Nephron (organoid): ENCODE measurements at regions not wholly inside any gene's neighbourhood (a gene's known extent, or its start where the extent isn't known, plus 50 kb on each side); places are given as distances from the start of the nearest gene placed in this dataset.

Source experiments
- H3K27ac Mint-ChIP-seq, 3 experiments: 2 replicates each; pipeline ENCODE4 v1.8.0; 2020; ENCODE audit warnings: mixed read lengths in 3 of 3, mild to moderate bottlenecking in 2 of 3, moderate library complexity in 1 of 3
- H3K27me3 Mint-ChIP-seq: 2 replicates; pipeline ENCODE4 v1.8.0; 2021; ENCODE audit warnings: low read depth, mild to moderate bottlenecking, moderate library complexity, mixed read lengths
- H3K36me3 Mint-ChIP-seq: 2 replicates; pipeline ENCODE4 v1.8.0; 2020; ENCODE audit warnings: low read depth, mixed read lengths
- H3K4me1 Mint-ChIP-seq: 2 replicates; pipeline ENCODE4 v1.8.0; 2020; ENCODE audit warnings: mixed read lengths
- H3K4me3 Mint-ChIP-seq, 3 experiments: 2 replicates each; pipeline ENCODE4 v1.8.0; 2020; ENCODE audit warnings: mild to moderate bottlenecking in 3 of 3, mixed read lengths in 3 of 3, moderate library complexity in 2 of 3
- H3K9me3 Mint-ChIP-seq: 2 replicates; pipeline ENCODE4 v1.8.0; 2020; ENCODE audit warnings: mixed read lengths
- CTCF ChIP-seq, 3 experiments: fragments of 200-600 bp; sonication (generic); IDR thresholded peaks; one replicate each; pipeline ENCODE4 v1.5.0; 2021; ENCODE audit warnings: antibody characterized with exemption in 3 of 3; ENCODE audit not compliant: unreplicated experiment in 3 of 3

- peaks cover 7% of the 10 kb centered on the region for H3K4me1 Mint-ChIP-seq
- peaks cover 2% of the 10 kb centered on the region for H3K9me3 Mint-ChIP-seq
- no peak overlapping the region for H3K27ac Mint-ChIP-seq
- H3K4me3 Mint-ChIP-seq, result no peak overlapping the region
- TF ChIP-seq CTCF (IDR thresholded peaks at IDR 0.05; ENCODE audit: unreplicated experiment in 3 of 3), result no peak
- H3K27me3 Mint-ChIP-seq, result no peaks in the 10 kb centered on the region
- H3K36me3 Mint-ChIP-seq, result no peaks in the 10 kb centered on the region
Measured at GRCh38 chr7:135834266-135834665, 85.7 kb upstream of the FAM180A start.

GRCh38 chr7:135833642-135834041 lies 85.0 kb upstream of the FAM180A start:
- Mint-ChIP-seq H3K27me3 (no peaks in the 10 kb centered on the region), H3K27ac (no peak overlapping the region), H3K36me3 (no peaks in the 10 kb centered on the region), H3K4me1 (peaks cover 12% of the 10 kb centered on the region), H3K9me3 (peaks cover 2% of the 10 kb centered on the region), H3K4me3 (no peak overlapping the region)
- TF ChIP-seq CTCF (IDR thresholded peaks at IDR 0.05; ENCODE audit: unreplicated experiment in 3 of 3), result no peak

GRCh38 chr7:135831455-135832195 lies 83.0 kb upstream of the FAM180A start:
- peaks cover 12% of the 10 kb centered on the region for H3K4me1 Mint-ChIP-seq
- H3K36me3 Mint-ChIP-seq, result no peaks in the 10 kb centered on the region
- peaks cover under 1% of the 10 kb centered on the region for H3K27me3 Mint-ChIP-seq

GRCh38 chr7:135828604-135829003 lies 80.0 kb upstream of the FAM180A start:
- peaks cover 16% of the 10 kb centered on the region for H3K4me1 Mint-ChIP-seq
- H3K4me3 Mint-ChIP-seq, result no peak overlapping the region
- H3K27me3 Mint-ChIP-seq, result peaks cover 18% of the 10 kb centered on the region
- H3K27ac Mint-ChIP-seq, result no peak overlapping the region
- no peaks in the 10 kb centered on the region for H3K36me3 Mint-ChIP-seq
- H3K9me3 Mint-ChIP-seq, result no peaks in the 10 kb centered on the region
- TF ChIP-seq CTCF (IDR thresholded peaks at IDR 0.05; ENCODE audit: unreplicated experiment in 3 of 3), result no peak

More at GRCh38 chr7:135831455-135832195, 83.0 kb upstream of the FAM180A start:
- Mint-ChIP-seq H3K27ac (no peak overlapping the region), H3K4me3 (no peak overlapping the region), H3K9me3 (peaks cover 2% of the 10 kb centered on the region)
- TF ChIP-seq CTCF (IDR thresholded peaks at IDR 0.05; ENCODE audit: unreplicated experiment in 3 of 3), result no peak

- Mint-ChIP-seq H3K4me3 (no peak overlapping the region), H3K27me3 (peaks cover 18% of the 10 kb centered on the region), H3K9me3 (no peaks in the 10 kb centered on the region), H3K4me1 (peaks cover 16% of the 10 kb centered on the region), H3K36me3 (no peaks in the 10 kb centered on the region), H3K27ac (no peak overlapping the region)
- no peak for TF ChIP-seq CTCF (IDR thresholded peaks at IDR 0.05; ENCODE audit: unreplicated experiment in 3 of 3)
Measured at GRCh38 chr7:135827391-135827790, 78.8 kb upstream of the FAM180A start.

- TF ChIP-seq CTCF (IDR thresholded peaks at IDR 0.05; ENCODE audit: unreplicated experiment in 3 of 3), result no peak
- Mint-ChIP-seq H3K27me3 (peaks cover 18% of the 10 kb centered on the region), H3K4me3 (no peak overlapping the region), H3K27ac (no peak overlapping the region), H3K9me3 (no peaks in the 10 kb centered on the region), H3K36me3 (no peaks in the 10 kb centered on the region), H3K4me1 (peaks cover 12% of the 10 kb centered on the region)
Measured at GRCh38 chr7:135825406-135825805, 76.8 kb upstream of the FAM180A start.
